ENCODE measurements at regions not wholly inside any gene's neighbourhood (a gene's known extent, or its start where the extent isn't known, plus 50 kb on each side); places are given as distances from the start of the nearest gene placed in this dataset.
A peak's percentile ranks its signal among the peaks of the same experiment; 100 is the strongest.

- no peak for DNase-seq
These were observed 495.3 kb upstream of the CDH6 start for GRCh38 chr5:30698217-30698616.

- no peak for DNase-seq
These were observed 500.2 kb upstream of the CDH6 start for GRCh38 chr5:30693326-30693725.

DNA sequence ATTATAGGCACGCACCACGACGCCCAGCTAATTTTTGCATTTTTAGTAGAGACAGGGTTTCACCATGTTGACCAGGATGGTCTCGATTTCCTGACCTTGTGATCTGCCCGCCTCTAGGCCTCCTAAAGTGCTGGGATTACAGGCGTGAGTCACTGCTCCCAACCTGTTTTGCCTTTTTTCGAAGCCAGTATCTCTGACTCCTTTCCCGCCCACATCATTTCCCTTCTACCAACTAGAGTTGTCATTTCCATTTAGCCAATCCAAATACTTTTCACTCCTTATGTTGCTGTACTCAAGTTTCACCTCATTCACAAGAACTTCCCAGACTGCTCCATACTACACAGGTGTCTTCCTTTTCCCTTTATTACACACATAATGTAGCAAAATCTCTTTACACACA lies 502.6 kb upstream of the CDH6 start:
- no peak for DNase-seq

GRCh38 chr5:30687461-30687860 lies 506.0 kb upstream of the CDH6 start:
- DNase-seq, result no peak

DNA sequence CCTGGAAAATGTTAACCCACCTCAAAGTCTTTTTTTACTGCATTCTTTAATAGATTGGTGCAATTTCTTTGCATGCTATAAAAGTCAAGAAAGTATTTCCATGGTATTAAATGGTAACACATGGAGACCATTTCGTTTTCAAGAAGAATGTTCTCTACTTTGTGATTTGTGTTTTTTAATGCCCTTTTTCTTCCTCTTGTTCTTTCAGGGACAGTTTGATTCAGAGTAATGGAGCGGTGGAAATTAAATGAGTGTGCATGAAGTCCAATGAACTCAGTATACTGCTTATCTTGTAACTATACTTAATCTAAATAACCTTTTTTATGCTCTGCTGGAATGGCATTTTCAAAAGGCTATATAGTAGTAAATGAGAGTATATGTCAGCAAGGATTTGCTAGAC lies 507.0 kb upstream of the CDH6 start:
- no peak for DNase-seq

GRCh38 chr5:30676223-30676840 lies 517.2 kb upstream of the CDH6 start:
- DNase-seq, result no peak

- DNase-seq, result no peak
These were observed 526.2 kb upstream of the CDH6 start for GRCh38 chr5:30667293-30667692.

GRCh38 chr5:30663536-30663935 lies 530.0 kb upstream of the CDH6 start:
- peak; percentile 6 for DNase-seq

- DNase-seq, result no peak
These were observed 531.1 kb upstream of the CDH6 start for GRCh38 chr5:30662373-30662772.

GRCh38 chr5:30661730-30662129 lies 531.8 kb upstream of the CDH6 start:
- DNase-seq, result no peak

- DNase-seq, result no peak
These were observed 534.1 kb upstream of the CDH6 start for GRCh38 chr5:30659417-30659816.

- no peak for DNase-seq
These were observed 543.2 kb upstream of the CDH6 start for GRCh38 chr5:30650311-30650710.

GRCh38 chr5:30638899-30639298 lies 554.6 kb upstream of the CDH6 start:
- DNase-seq, result no peak

DNA sequence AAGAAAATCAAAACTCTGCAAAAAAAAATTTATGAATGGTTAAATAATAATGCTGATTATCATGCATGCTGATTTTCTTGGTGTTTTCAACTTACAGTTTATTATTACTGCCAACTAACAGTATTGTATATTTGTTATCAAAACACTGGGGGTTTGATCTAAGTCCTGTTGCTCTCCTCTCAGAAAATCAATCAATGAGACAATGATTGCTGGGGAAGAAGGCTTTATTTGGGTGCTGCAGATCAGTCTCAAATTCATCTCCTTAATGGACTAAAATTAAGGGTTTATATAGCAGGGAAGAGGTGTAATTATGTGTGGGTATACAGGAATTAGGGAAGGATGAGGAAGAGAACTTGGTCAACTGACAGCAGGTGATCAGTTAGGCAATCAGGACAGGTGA lies 565.5 kb upstream of the CDH6 start:
- no peak for DNase-seq

DNA sequence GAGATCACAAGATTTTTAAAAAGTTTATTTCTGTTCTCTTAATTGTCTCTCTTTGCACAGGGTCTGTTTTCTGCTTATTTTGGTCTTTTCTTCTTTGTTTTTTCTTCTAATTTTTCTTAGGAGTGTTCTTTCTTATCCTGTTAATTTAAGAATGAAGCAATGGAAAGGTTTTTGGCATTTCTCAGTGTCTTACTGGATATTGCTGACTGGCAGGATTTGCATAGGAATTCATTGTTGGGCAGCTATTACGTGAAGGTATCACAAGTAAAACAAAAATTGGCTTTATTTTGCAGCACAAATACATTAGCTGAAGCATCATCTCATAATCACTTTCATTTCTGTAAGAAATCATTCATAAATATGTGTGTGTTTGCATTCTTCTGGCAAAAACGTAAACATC lies 566.9 kb upstream of the CDH6 start:
- DNase-seq, result no peak

DNA sequence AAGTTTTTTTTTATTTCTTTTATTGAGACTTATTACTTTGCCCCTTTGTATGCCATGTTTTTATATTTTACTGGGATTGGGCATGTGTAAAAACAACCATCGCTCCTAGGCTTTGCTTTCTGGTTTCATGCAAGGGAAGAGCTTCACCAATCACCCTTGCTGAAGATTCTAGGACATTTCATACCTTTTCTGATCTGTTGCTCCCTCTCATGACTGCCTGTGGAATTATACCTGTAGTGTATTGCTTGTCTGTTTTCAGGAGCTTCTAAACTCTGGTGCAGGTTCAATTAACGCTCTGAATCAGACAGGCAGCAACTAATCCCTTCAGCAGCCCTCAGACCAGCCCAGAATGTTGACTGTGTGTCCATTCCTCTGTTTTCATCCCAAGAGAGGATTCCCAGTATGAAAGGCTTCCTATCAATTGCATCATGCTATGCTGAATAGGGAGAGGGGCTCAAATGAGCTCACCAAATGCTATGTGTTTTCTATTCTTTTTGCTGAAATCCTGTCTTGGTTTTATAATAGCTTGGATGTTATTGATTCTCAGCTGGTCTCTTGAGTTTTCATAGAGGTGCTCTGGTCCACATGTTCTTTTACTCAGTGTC lies 572.9 kb upstream of the CDH6 start:
- DNase-seq, result no peak

DNA sequence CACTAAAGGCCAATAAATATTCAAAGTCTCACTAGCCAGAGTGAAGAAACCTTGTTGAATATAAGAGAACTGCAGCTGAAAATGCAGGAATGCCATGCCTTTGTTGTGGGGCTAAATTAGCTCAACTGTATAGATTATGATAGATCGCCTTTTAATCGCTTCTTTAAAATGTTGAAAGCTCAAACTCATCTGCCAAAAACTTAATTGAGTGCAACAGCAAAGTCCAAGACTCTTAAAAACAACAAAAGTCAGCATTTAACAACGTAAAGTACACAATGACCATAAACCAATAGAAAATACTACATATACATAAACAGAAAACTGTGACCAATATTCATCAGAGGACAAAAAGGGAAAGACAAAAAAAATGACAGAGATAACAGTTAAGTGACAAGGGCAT lies 585.0 kb upstream of the CDH6 start:
- DNase-seq, result no peak

GRCh38 chr5:30607301-30607894 lies 586.1 kb upstream of the CDH6 start:
- DNase-seq, result no peak

GRCh38 chr5:30605693-30606268 lies 587.7 kb upstream of the CDH6 start:
- DNase-seq, result no peak

DNA sequence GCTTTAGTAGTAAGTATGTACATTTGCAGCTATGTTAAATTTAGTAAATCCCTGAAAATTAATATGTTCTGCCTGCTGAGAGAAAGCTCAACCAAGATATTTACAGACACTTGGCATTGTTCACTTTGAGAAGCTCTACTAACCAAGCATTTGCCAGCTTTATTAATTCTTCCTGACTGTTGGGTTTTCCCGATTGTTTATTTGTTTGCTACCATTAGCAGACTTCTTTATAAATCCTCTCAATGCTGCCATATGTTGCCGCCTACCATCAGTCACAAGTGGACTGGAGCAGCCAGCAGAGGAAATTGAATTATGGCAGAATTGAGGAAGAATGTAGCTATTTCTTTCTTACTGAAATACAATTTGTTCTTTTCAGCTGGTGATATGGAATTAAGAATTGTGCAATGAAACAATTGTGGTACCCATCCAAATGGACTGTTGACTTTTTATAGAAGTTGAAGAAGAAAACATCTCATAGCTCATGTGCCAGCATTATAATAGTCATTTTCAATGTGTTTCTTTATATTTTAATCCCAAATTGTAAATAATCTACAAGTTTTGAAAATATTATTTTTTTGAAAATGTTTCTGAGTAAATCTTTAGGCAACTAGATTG lies 588.7 kb upstream of the CDH6 start:
- no peak for DNase-seq

DNA sequence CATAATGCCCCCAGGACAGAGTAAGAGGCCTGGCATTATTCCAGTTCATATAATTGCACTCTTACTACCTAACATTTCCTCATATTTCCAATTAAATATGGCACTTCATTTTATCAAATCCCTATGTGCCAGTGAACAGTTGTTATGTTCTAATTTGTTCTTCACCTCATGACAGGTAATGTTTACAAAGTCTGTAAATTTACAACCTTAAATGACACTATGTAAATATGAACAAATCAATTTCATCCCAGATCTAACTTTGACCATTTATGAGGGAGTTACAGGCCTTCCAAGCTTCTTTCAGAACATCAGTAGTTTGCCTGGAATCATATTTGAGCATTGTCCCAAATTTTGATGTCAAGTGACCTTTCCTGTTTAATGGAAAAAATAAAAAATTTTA lies 592.6 kb upstream of the CDH6 start:
- DNase-seq, result no peak

DNA sequence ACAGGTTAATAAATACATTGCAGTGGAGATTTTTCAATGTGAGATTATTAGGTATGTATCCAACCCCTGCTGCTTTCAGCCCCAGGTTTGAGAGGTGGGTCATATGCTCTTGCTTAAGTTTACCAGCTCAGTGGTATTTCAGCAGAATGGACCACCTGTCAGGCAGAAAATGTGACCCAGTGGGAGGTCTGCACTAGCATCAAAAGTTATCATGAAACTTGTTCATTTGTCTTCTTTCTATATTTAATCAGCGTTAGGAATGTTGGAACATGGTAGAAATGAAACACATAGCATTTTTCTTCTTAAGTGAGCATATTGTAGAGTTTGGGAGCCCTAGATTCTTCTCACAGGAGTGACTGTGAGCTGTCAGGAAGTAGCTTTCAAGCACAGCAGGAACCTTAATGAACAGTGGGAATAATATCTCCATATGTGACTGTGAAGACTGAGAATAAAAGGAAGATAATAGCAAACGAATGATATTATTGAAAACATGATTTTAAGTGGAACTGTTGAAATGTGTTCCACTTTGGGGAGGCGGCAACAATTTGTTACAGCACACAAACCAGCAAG lies 596.9 kb upstream of the CDH6 start:
- no peak for DNase-seq

DNA sequence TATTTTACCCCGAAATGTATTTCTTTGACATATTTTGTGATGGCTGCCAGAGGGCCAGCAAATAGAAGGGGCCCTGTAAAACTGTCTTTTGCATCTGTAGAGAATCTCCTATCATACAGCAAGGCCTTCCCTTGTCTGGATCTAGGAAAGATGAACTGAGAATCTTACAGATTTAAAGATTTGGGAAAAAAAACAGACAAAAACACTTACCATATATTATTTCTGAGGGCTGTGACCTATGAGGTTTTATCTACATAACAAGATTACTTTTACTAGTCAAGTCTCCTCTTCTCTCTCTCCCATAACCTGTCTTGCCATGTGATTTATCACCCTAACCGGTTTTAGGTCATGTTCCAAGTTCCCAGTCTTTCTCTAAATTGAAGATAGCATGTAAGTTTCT lies 599.2 kb upstream of the CDH6 start:
- no peak for DNase-seq

GRCh38 chr5:30592833-30593232 lies 600.7 kb upstream of the CDH6 start:
- DNase-seq, result no peak
